ENCODE measurements at regions not wholly inside any gene's neighbourhood (a gene's known extent, or its start where the extent isn't known, plus 50 kb on each side); places are given as distances from the start of the nearest gene placed in this dataset.

DNA sequence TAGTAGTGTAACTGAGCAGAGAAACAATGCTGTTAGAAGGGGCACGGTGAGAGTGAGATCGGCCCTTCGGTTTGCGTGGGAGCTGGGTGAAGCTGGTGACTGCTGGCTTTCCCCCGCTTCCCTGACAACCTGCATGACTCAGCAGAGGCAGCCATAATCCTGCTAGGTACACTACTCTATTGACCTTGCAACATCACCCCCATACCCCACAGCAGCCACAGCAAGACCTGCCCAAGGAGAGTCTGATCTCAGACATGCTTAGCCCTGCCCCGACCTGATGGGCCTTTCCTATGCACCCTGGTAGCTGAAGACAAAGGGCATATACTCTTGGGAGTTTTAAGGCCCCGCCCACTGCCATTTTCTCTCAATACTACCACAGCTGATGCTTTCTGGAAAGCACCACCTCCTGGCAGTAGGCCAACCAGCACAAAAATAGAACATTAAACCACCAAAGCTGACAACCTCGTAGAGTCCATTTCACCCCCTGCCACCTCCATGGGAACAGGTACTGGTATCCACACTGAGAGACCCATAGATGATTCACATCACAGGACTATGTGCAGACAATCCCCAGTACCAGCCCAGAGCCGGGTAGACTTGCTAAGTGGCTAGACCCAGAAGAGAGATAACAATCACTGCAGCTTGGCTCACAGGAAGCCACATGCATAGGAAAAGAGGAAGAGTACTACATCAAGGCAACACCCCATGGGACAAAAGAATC lies 75.9 kb upstream of the RGS6 start:
- TF ChIP-seq, protein P1, sequence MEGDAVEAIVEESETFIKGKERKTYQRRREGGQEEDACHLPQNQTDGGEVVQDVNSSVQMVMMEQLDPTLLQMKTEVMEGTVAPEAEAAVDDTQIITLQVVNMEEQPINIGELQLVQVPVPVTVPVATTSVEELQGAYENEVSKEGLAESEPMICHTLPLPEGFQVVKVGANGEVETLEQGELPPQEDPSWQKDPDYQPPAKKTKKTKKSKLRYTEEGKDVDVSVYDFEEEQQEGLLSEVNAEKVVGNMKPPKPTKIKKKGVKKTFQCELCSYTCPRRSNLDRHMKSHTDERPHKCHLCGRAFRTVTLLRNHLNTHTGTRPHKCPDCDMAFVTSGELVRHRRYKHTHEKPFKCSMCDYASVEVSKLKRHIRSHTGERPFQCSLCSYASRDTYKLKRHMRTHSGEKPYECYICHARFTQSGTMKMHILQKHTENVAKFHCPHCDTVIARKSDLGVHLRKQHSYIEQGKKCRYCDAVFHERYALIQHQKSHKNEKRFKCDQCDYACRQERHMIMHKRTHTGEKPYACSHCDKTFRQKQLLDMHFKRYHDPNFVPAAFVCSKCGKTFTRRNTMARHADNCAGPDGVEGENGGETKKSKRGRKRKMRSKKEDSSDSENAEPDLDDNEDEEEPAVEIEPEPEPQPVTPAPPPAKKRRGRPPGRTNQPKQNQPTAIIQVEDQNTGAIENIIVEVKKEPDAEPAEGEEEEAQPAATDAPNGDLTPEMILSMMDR (IDR thresholded peaks at IDR 0.05), result no peak
- TF ChIP-seq POLR2A (IDR thresholded peaks at IDR 0.05), result no peak

Data from uterus (tissue), 2 donors.